SK-N-SH (cell line): ENCODE measurements at regions not wholly inside any gene's neighbourhood (a gene's known extent, or its start where the extent isn't known, plus 50 kb on each side); places are given as distances from the start of the nearest gene placed in this dataset.

ENCODE experiments used
- CTCF ChIA-PET: fragments of 300-600, 350-600 bp; formaldehyde crosslinking; extraction: SDS; loops from one replicate; lab custom pipeline; 2021; lab: Yijun Ruan, JAX
- POLR2A ChIA-PET: fragments of 350-600 bp; sonication (Branson Sonifier 250); formaldehyde crosslinking; extraction: SDS; loops from one replicate; lab custom pipeline; 2020; ENCODE audit warnings: antibody characterized with exemption, inconsistent platforms; lab: Yijun Ruan, JAX
- DNase-seq: peaks from one replicate; pipeline ENCODE4 v3.0.0; 2012
- H2AFZ ChIP-seq: fragments of 200-600 bp; sonication (generic); 2 replicates; pipeline ENCODE4 v1.8.1; 2016; ENCODE audit warnings: antibody characterized with exemption, mild to moderate bottlenecking, low read depth
- H3F3A ChIP-seq: fragments of 200-600 bp; sonication (generic); replicated peaks from 2 replicates; pipeline ENCODE3; 2016; ENCODE audit warnings: antibody characterized with exemption, mild to moderate bottlenecking; ENCODE audit not compliant: insufficient read depth
- H3K27ac ChIP-seq, 2 experiments: fragments of 200-500 bp in 1 of 2; fragments of 200-600 bp in 1 of 2; sonication (Bioruptor generic) in 1 of 2; sonication (generic), shearing (Covaris generic) in 1 of 2; 2 replicates each; pipeline versions ENCODE4 v1.5.1 to v1.6.1; 2014 to 2016; ENCODE audit warnings: low read depth in 2 of 2, inconsistent platforms in 1 of 2, low read length in 1 of 2, mild to moderate bottlenecking in 1 of 2, mixed read lengths in 1 of 2
- H3K27me3 ChIP-seq: fragments of 200-600 bp; sonication (generic), shearing (Covaris generic); 2 replicates; pipeline ENCODE4 v1.6.1; 2016; ENCODE audit warnings: mixed run types; ENCODE audit not compliant: insufficient read depth
- H3K36me3 ChIP-seq, 2 experiments: fragments of 200-500 bp in 1 of 2; fragments of 200-600 bp in 1 of 2; sonication (Bioruptor generic) in 1 of 2; sonication (generic) in 1 of 2; replicated peaks in 1 of 2; 2 replicates each; pipeline versions ENCODE3 to v1.5.1; 2014 to 2016; ENCODE audit warnings: low read length in 1 of 2, mild to moderate bottlenecking in 1 of 2; ENCODE audit not compliant: insufficient read depth in 2 of 2, control insufficient read depth in 1 of 2
- H3K4me1 ChIP-seq, 2 experiments: fragments of 200-500 bp in 1 of 2; fragments of 200-600 bp in 1 of 2; sonication (Bioruptor generic) in 1 of 2; sonication (generic), shearing (Covaris generic) in 1 of 2; 2 replicates each; pipeline versions ENCODE4 v1.5.1 to v1.6.1; 2014 to 2016; ENCODE audit warnings: low read depth in 1 of 2, low read length in 1 of 2, mixed run types in 1 of 2; ENCODE audit not compliant: insufficient read depth in 2 of 2, control insufficient read depth in 1 of 2
- H3K4me2 ChIP-seq: fragments of 200-600 bp; sonication (generic), shearing (Covaris generic); 2 replicates; pipeline ENCODE4 v1.6.1; 2017; ENCODE audit warnings: mixed run types
- H3K4me3 ChIP-seq, 2 experiments: fragments of 200-500 bp in 1 of 2; fragments of 200-600 bp in 1 of 2; sonication (Bioruptor generic) in 1 of 2; sonication (generic), shearing (Covaris generic) in 1 of 2; 2 replicates each; pipeline versions ENCODE4 v1.5.1 to v1.8.1; 2014 to 2016; ENCODE audit warnings: low read depth in 2 of 2, inconsistent platforms in 1 of 2, low read length in 1 of 2, mild to moderate bottlenecking in 1 of 2, mixed read lengths in 1 of 2, moderate library complexity in 1 of 2
- H3K79me2 ChIP-seq: fragments of 200-600 bp; sonication (generic); 2 replicates; pipeline ENCODE4 v1.8.1; 2017; ENCODE audit warnings: mild to moderate bottlenecking; ENCODE audit not compliant: insufficient read depth
- H3K9ac ChIP-seq: fragments of 200-600 bp; sonication (generic); 2 replicates; pipeline ENCODE4 v1.6.1; 2017; ENCODE audit warnings: mixed run types
- H3K9me2 ChIP-seq: fragments of 200-600 bp; sonication (generic); 2 replicates; pipeline ENCODE4 v1.6.1; 2017; ENCODE audit warnings: mixed run types
- H3K9me3 ChIP-seq: fragments of 200-600 bp; sonication (generic); 2 replicates; pipeline ENCODE4 v1.6.1; 2017; ENCODE audit warnings: mixed run types, mild to moderate bottlenecking, moderate library complexity
- H4K20me1 ChIP-seq: fragments of 200-600 bp; sonication (generic); 2 replicates; pipeline ENCODE4 v1.6.1; 2017; ENCODE audit warnings: mild to moderate bottlenecking, mixed run types; ENCODE audit not compliant: insufficient read depth
- CHD2 ChIP-seq: fragments of 150-350 bp; IDR thresholded peaks from 2 replicates; pipeline ENCODE4 v1.6.1; 2018; ENCODE audit warnings: low read length; ENCODE audit not compliant: partially characterized antibody
- ELF1 ChIP-seq: IDR thresholded peaks from 2 replicates; pipeline ENCODE4 v1.4.0; 2012
- FOSL2 ChIP-seq: IDR thresholded peaks from 2 replicates; pipeline ENCODE4 v1.4.0; 2012; ENCODE audit warnings: low read depth, mild to moderate bottlenecking, moderate library complexity, borderline replicate concordance
- FOXJ3 ChIP-seq: sonication (generic); formaldehyde crosslinking; IDR thresholded peaks from 2 replicates; pipeline ENCODE4 v1.5.1; 2020; ENCODE audit warnings: mild to moderate bottlenecking, missing genetic modification reagents
- GABPA ChIP-seq: IDR thresholded peaks from 2 replicates; pipeline ENCODE4 v1.4.0; 2012; ENCODE audit warnings: low read depth, mild to moderate bottlenecking
- IRF3 ChIP-seq: fragments of 150-350 bp; IDR thresholded peaks from 2 replicates; pipeline ENCODE4 v1.6.1; 2016; ENCODE audit warnings: mild to moderate bottlenecking, low read depth, low read length
- JUND ChIP-seq: IDR thresholded peaks from 2 replicates; pipeline ENCODE4 v1.4.0; 2012
- NFIC ChIP-seq: IDR thresholded peaks from 2 replicates; pipeline ENCODE4 v1.4.0; 2012; ENCODE audit warnings: borderline replicate concordance
- NRF1 ChIP-seq: IDR thresholded peaks from 2 replicates; pipeline ENCODE4 v1.6.1; 2012; ENCODE audit warnings: low read depth, mild to moderate bottlenecking, low read length
- RCOR1 ChIP-seq: fragments of 150-350 bp; IDR thresholded peaks from 2 replicates; pipeline ENCODE4 v1.6.1; 2017; ENCODE audit warnings: antibody characterized with exemption, low read length
- REST ChIP-seq: IDR thresholded peaks from 2 replicates; pipeline ENCODE4 v1.6.1; 2012; ENCODE audit warnings: mild to moderate bottlenecking, low read depth, low read length, moderate library complexity
- RXRA ChIP-seq: IDR thresholded peaks from 2 replicates; pipeline ENCODE4 v1.4.0; 2012; ENCODE audit warnings: low read depth, mild to moderate bottlenecking, borderline replicate concordance
- TEAD4 ChIP-seq: IDR thresholded peaks from 2 replicates; pipeline ENCODE4 v1.4.0; 2012; ENCODE audit warnings: mild to moderate bottlenecking, borderline replicate concordance; ENCODE audit not compliant: insufficient read depth
- USF2 ChIP-seq: fragments of 150-350 bp; IDR thresholded peaks from 2 replicates; pipeline ENCODE4 v1.6.1; 2017; ENCODE audit warnings: antibody characterized with exemption, low read length, low read depth, borderline replicate concordance
- YY1 ChIP-seq: IDR thresholded peaks from 2 replicates; pipeline ENCODE4 v1.4.0; 2012; ENCODE audit warnings: low read depth, mild to moderate bottlenecking
- whole genome bisulfite sequencing: methylation state at CpG from one replicate; pipeline ENCODE4 v1.1.6; 2017; ENCODE audit warnings: low lambda C conversion rate; 5-methylcytosine and 5-hydroxymethylcytosine counted together
- TF ChIP-seq, protein P1 (sequence below): IDR thresholded peaks from 2 replicates; pipeline ENCODE4 v1.4.0; 2012; ENCODE audit warnings: low read depth

DNA sequence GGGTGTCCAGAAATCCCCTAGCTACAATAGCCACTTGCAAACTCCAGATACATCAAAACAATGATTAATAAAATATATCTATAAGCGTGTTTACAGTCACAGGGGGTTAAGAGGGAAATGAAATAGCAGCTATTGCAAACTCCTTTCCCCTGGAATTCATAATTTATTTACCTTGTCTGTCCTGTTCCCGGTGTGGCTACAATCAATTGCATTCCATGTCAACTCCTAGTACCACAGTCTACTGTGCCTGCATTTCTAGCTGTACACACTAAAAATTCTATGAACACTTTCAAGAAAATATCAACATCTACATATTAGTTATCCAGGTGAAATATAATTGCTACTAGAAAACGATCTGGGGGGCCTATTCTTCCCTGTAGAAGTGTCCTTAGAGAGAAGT lies 217.6 kb downstream of the ELAVL2 start:
- no peaks in the 10 kb centered on the region for H4K20me1 ChIP-seq
- no peak overlapping the region for H3K27ac ChIP-seq
- no peaks in the 10 kb centered on the region for H3K27me3 ChIP-seq
- ChIA-PET POLR2A (no interaction called here), CTCF (no interaction called here)
- no peaks in the 10 kb centered on the region for H3K4me1 ChIP-seq
- no peaks in the 10 kb centered on the region for H3K79me2 ChIP-seq
- no peaks in the 10 kb centered on the region for H3K36me3 ChIP-seq
- no peak overlapping the region for H3K4me3 ChIP-seq
- no peaks in the 10 kb centered on the region for H3K9me3 ChIP-seq
- H2AFZ ChIP-seq = no peak overlapping the region
- DNase-seq = no peak
- WGBS = 15% methylated on average over 3 of the region's 3 CpGs
- H3K9me2 ChIP-seq = no peaks in the 10 kb centered on the region
- TF ChIP-seq REST (no peak), CHD2 (no peak), GABPA (no peak), RXRA (no peak), YY1 (no peak), USF2 (no peak)
- no peak overlapping the region for H3K9ac ChIP-seq
- H3F3A ChIP-seq = no peaks in the 10 kb centered on the region
- no peak overlapping the region for H3K4me2 ChIP-seq

- Histone ChIP-seq H3K27ac (no peak overlapping the region), H3K79me2 (no peaks in the 10 kb centered on the region), H3K9ac (no peak overlapping the region), H3K9me2 (no peaks in the 10 kb centered on the region)
- CTCF ChIA-PET = interaction anchor here (0.9 kb wide), 1 partner anchor 10 kb away, joined by 5 read pairs; no protein-coding TSS in a partner anchor
- 38% methylated on average over 3 of the region's 3 CpGs for WGBS
- TF ChIP-seq JUND = no peak
- TF ChIP-seq RCOR1 = no peak
- TF ChIP-seq IRF3 = no peak
- no peak for TF ChIP-seq NRF1
- no peak for TF ChIP-seq CHD2
- TF ChIP-seq NFIC = no peak
- TF ChIP-seq YY1 = no peak
- TF ChIP-seq GABPA = no peak
- TF ChIP-seq FOXJ3 (CRISPR knock-in tag) = no peak
- TF ChIP-seq RXRA = no peak
- no peak for TF ChIP-seq TEAD4
- TF ChIP-seq, protein P1, sequence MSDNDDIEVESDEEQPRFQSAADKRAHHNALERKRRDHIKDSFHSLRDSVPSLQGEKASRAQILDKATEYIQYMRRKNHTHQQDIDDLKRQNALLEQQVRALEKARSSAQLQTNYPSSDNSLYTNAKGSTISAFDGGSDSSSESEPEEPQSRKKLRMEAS = no peak
- no peak for TF ChIP-seq ELF1
- TF ChIP-seq FOSL2 = no peak
- TF ChIP-seq, all 33 proteins: peak for 0
- no peaks in the 10 kb centered on the region for H3K27me3 ChIP-seq
- POLR2A ChIA-PET = no interaction called here
- DNase-seq = no peak
- no peak overlapping the region for H3K4me3 ChIP-seq
- H2AFZ ChIP-seq = no peak overlapping the region
- no peaks in the 10 kb centered on the region for H4K20me1 ChIP-seq
- no peaks in the 10 kb centered on the region for H3K9me3 ChIP-seq
- no peaks in the 10 kb centered on the region for H3F3A ChIP-seq
- no peak overlapping the region for H3K4me2 ChIP-seq
- H3K4me1 ChIP-seq = no peaks in the 10 kb centered on the region; a peak in 1 of 4 replicates
- no peaks in the 10 kb centered on the region for H3K36me3 ChIP-seq
Measured at GRCh38 chr9:23611869-23612268, 214.2 kb downstream of the ELAVL2 start.
